Adrenal gland (tissue), 5 donors: ENCODE measurements at regions not wholly inside any gene's neighbourhood (a gene's known extent, or its start where the extent isn't known, plus 50 kb on each side); places are given as distances from the start of the nearest gene placed in this dataset.

ENCODE experiments used
- CTCF ChIP-seq, 6 experiments: fragments of 450-650 bp in 4 of 6; fragments of 200-600 bp in 2 of 6; sonication (generic) in 1 of 6; IDR thresholded peaks; 1 replicate in 5 of 6; 2 replicates in 1 of 6; pipeline versions ENCODE4 v1.5.1 to v1.8.0; 2016 to 2021; ENCODE audit warnings: antibody characterized with exemption in 6 of 6, mild to moderate bottlenecking in 2 of 6, moderate library complexity in 1 of 6
- POLR2A ChIP-seq, 2 donors: fragments of 450-650 bp; IDR thresholded peaks; one replicate each; pipeline ENCODE4 v1.6.1; 2017; ENCODE audit warnings: antibody characterized with exemption in 2 of 2, mild to moderate bottlenecking in 2 of 2, moderate library complexity in 1 of 2
- donor health status: DM: no; HTN: no; CAD: no.

DNA sequence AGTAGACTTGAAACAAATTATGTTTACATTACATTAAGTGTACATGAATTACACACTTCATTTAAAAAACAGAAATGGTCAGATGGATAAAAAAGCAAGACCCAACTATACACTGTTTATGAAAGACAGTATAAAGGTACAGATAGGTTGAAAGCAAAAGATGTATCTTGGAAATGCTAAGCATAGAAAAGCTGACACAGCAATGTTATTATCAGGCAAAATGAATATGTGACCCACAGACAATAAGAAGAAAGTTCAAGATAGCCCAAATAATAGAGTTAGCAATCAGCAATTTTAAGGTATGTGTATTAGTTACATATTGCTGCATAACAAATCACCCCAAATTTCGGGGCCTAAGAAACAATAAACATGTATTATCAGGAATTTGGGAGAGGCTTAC, 153.5 kb downstream of the DHRS2 start:
- TF ChIP-seq CTCF (IDR thresholded peaks at IDR 0.05) (no peak), POLR2A (IDR thresholded peaks at IDR 0.05) (no peak)
